Nephron (organoid): ENCODE measurements at regions not wholly inside any gene's neighbourhood (a gene's known extent, or its start where the extent isn't known, plus 50 kb on each side); places are given as distances from the start of the nearest gene placed in this dataset.

ENCODE experiments used
- H3K27ac Mint-ChIP-seq, 3 experiments: 2 replicates each; pipeline ENCODE4 v1.8.0; 2020; ENCODE audit warnings: mixed read lengths in 3 of 3, mild to moderate bottlenecking in 2 of 3, moderate library complexity in 1 of 3
- H3K27me3 Mint-ChIP-seq: 2 replicates; pipeline ENCODE4 v1.8.0; 2021; ENCODE audit warnings: low read depth, mild to moderate bottlenecking, moderate library complexity, mixed read lengths
- H3K36me3 Mint-ChIP-seq: 2 replicates; pipeline ENCODE4 v1.8.0; 2020; ENCODE audit warnings: low read depth, mixed read lengths
- H3K4me1 Mint-ChIP-seq: 2 replicates; pipeline ENCODE4 v1.8.0; 2020; ENCODE audit warnings: mixed read lengths
- H3K4me3 Mint-ChIP-seq, 3 experiments: 2 replicates each; pipeline ENCODE4 v1.8.0; 2020; ENCODE audit warnings: mild to moderate bottlenecking in 3 of 3, mixed read lengths in 3 of 3, moderate library complexity in 2 of 3
- H3K9me3 Mint-ChIP-seq: 2 replicates; pipeline ENCODE4 v1.8.0; 2020; ENCODE audit warnings: mixed read lengths
- CTCF ChIP-seq, 3 experiments: fragments of 200-600 bp; sonication (generic); IDR thresholded peaks; one replicate each; pipeline ENCODE4 v1.5.0; 2021; ENCODE audit warnings: antibody characterized with exemption in 3 of 3; ENCODE audit not compliant: unreplicated experiment in 3 of 3

- H3K27ac Mint-ChIP-seq = peak overlapping the region; percentile 89 to 99 (median 97)
- no peaks in the 10 kb centered on the region for H3K9me3 Mint-ChIP-seq
- H3K4me3 Mint-ChIP-seq = peak overlapping the region; percentile 7 to 58 (median 38)
- peaks cover 4% of the 10 kb centered on the region for H3K27me3 Mint-ChIP-seq
- H3K4me1 Mint-ChIP-seq = peaks cover 50% of the 10 kb centered on the region
- TF ChIP-seq CTCF (IDR thresholded peaks at IDR 0.05; ENCODE audit: unreplicated experiment in 3 of 3) = no peak
- peaks cover 3% of the 10 kb centered on the region for H3K36me3 Mint-ChIP-seq
Observed at GRCh38 chr15:53833134-53833624, 73.7 kb upstream of the WDR72 start.

- peaks cover 3% of the 10 kb centered on the region for H3K36me3 Mint-ChIP-seq
- peaks cover 4% of the 10 kb centered on the region for H3K27me3 Mint-ChIP-seq
- no peaks in the 10 kb centered on the region for H3K9me3 Mint-ChIP-seq
- peaks cover 50% of the 10 kb centered on the region for H3K4me1 Mint-ChIP-seq
- peak overlapping the region; percentile 89 to 99 (median 97) for H3K27ac Mint-ChIP-seq
- no peak overlapping the region for H3K4me3 Mint-ChIP-seq
- no peak for TF ChIP-seq CTCF (IDR thresholded peaks at IDR 0.05; ENCODE audit: unreplicated experiment in 3 of 3)
Observed at GRCh38 chr15:53831907-53832770, 72.7 kb upstream of the WDR72 start.

- H3K9me3 Mint-ChIP-seq = no peaks in the 10 kb centered on the region
- H3K36me3 Mint-ChIP-seq = peaks cover 3% of the 10 kb centered on the region
- peaks cover 50% of the 10 kb centered on the region for H3K4me1 Mint-ChIP-seq
- H3K4me3 Mint-ChIP-seq = peak overlapping the region in 2 of 3 experiments; percentile 21 to 49
- peaks cover 4% of the 10 kb centered on the region for H3K27me3 Mint-ChIP-seq
- no peak for TF ChIP-seq CTCF (IDR thresholded peaks at IDR 0.05; ENCODE audit: unreplicated experiment in 3 of 3)
- peak overlapping the region; percentile 86 to 97 (median 89) for H3K27ac Mint-ChIP-seq
Observed at GRCh38 chr15:53830707-53831386, 71.4 kb upstream of the WDR72 start.

- peaks cover 44% of the 10 kb centered on the region for H3K4me1 Mint-ChIP-seq
- peaks cover 4% of the 10 kb centered on the region for H3K27me3 Mint-ChIP-seq
- peaks cover 3% of the 10 kb centered on the region for H3K36me3 Mint-ChIP-seq
- peak overlapping the region; percentile 86 to 97 (median 89) for H3K27ac Mint-ChIP-seq
- H3K4me3 Mint-ChIP-seq = no peak overlapping the region
- H3K9me3 Mint-ChIP-seq = no peaks in the 10 kb centered on the region
- TF ChIP-seq CTCF (IDR thresholded peaks at IDR 0.05; ENCODE audit: unreplicated experiment in 3 of 3) = no peak
Observed at GRCh38 chr15:53829923-53830459, 70.5 kb upstream of the WDR72 start.

GRCh38 chr15:53829471-53829870, 70.0 kb upstream of the WDR72 start:
- H3K27ac Mint-ChIP-seq = peak overlapping the region; percentile 86 to 97 (median 89)
- H3K4me1 Mint-ChIP-seq = peaks cover 39% of the 10 kb centered on the region
- H3K4me3 Mint-ChIP-seq = no peak overlapping the region
- TF ChIP-seq CTCF (IDR thresholded peaks at IDR 0.05; ENCODE audit: unreplicated experiment in 3 of 3) = no peak
- H3K27me3 Mint-ChIP-seq = peaks cover 4% of the 10 kb centered on the region
- H3K36me3 Mint-ChIP-seq = peaks cover 3% of the 10 kb centered on the region
- H3K9me3 Mint-ChIP-seq = no peaks in the 10 kb centered on the region
